ENCODE measurements at regions not wholly inside any gene's neighbourhood (a gene's known extent, or its start where the extent isn't known, plus 50 kb on each side); places are given as distances from the start of the nearest gene placed in this dataset.

DNA sequence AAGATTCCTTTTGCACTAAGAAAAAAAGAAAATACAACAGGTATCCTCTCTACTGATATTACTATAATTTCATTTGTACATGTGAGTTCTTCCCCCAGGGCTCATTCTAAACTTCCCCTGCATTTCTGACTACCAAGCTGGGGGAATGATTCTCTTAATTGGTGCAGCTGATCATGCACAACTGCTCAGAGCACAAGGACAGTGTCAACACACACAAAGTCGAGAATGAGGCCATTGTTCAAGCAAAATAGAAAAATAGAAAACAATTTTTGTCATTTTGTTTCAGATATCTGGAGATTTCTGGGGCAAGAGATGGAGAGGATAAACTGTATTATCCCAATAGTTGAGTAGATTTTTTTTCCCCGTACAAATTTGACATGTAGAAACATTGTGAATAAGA lies 236.3 kb downstream of the HAO1 start:
- no peaks in the 10 kb centered on the region for H3K79me2 ChIP-seq (ENCODE audit: insufficient read depth, low read length)
- CTCF ChIA-PET (ENCODE audit: low intra/inter-chr PET ratio, low total read pairs), result no interaction called here
- FAIRE-seq (no peak), DNase-seq (ENCODE audit: low spot score) (no peak), ATAC-seq (no peak)
- no peak overlapping the region for H3K4me3 ChIP-seq (replicated peaks in 1 of 3; ENCODE audit: insufficient read depth in 1 of 3, low read depth in 2 of 3, low read length in 3 of 3)
- intact Hi-C loops (cut with micrococcal nuclease; ENCODE audit: unreplicated experiment) (no loop called here), in situ Hi-C loops (cut with HindIII; ENCODE audit: extremely low pct_ligation_motif_present, low pct_unique_long_range_greater_than_20kb) (no loop called here)
- no peak overlapping the region for H3K27ac ChIP-seq (ENCODE audit: extremely low read length, insufficient read depth, low read length)
- H2AFZ ChIP-seq (ENCODE audit: low read length), result no peak overlapping the region
- no peaks in the 10 kb centered on the region for H3K36me3 ChIP-seq (replicated peaks in 1 of 2; ENCODE audit: control insufficient read depth in 1 of 2, insufficient read depth in 2 of 2, low read length in 2 of 2)
- no peak for TF ChIP-seq ZNF367 (CRISPR knock-in tag; IDR thresholded peaks at IDR 0.05; ENCODE audit: borderline replicate concordance)
- TF ChIP-seq, protein P1, sequence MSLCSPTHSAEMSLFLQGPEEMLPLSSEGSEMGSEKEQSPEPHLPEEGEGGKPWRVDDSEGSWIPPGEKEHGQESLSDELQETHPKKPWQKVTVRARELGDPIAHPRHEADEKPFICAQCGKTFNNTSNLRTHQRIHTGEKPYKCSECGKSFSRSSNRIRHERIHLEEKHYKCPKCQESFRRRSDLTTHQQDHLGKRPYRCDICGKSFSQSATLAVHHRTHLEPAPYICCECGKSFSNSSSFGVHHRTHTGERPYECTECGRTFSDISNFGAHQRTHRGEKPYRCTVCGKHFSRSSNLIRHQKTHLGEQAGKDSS (CRISPR knock-in tag; IDR thresholded peaks at IDR 0.05; ENCODE audit: borderline replicate concordance, low read depth), result no peak
- TF ChIP-seq EHMT2 (IDR thresholded peaks at IDR 0.05; ENCODE audit: borderline replicate concordance, low read depth, low read length), result no peak
- H3K9ac ChIP-seq (ENCODE audit: insufficient read depth, low read depth, low read length), result no peak overlapping the region
- POLR2A ChIA-PET, result no interaction called here
- no peaks in the 10 kb centered on the region for H3K9me3 ChIP-seq (ENCODE audit: low read length)
- no peaks in the 10 kb centered on the region for H3K27me3 ChIP-seq (ENCODE audit: control insufficient read depth in 1 of 2, insufficient read depth in 2 of 2, low read length in 2 of 2)
- H3K4me1 ChIP-seq (ENCODE audit: insufficient read depth, low read length), result no peaks in the 10 kb centered on the region
- WGBS (ENCODE audit: low lambda C conversion rate), result under 1% methylated on average over 2 of the region's 2 CpGs
- no peak overlapping the region for H3K4me2 ChIP-seq (ENCODE audit: low read depth, low read length)
- BruUV-seq (replicated peaks), result no TSS peak
- no peaks in the 10 kb centered on the region for H4K20me1 ChIP-seq (ENCODE audit: insufficient read depth, low read length)

DNA sequence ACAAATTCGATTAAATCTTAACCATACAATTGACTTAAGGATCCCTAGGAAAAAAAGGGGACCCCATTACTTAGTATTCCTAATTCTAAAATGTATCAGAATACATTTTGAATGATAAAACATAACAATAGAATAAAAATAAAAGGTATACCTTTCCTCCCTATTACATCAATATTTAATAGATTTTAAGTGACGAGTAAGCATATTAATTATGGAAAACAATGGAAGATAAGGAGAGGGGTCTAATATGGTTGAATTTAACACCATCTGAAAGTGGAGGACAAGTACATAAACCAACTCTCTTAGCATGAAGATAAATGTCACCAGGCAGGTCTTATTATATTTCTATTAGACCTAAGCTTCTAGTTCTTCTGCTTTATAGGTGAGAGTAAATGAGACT lies 232.1 kb downstream of the HAO1 start:
- intact Hi-C loops (cut with micrococcal nuclease; ENCODE audit: unreplicated experiment), result no loop called here
- CTCF ChIA-PET (ENCODE audit: low intra/inter-chr PET ratio, low total read pairs), result no interaction called here
- in situ Hi-C loops (cut with HindIII; ENCODE audit: extremely low pct_ligation_motif_present, low pct_unique_long_range_greater_than_20kb), result no loop called here
- Histone ChIP-seq H3K9ac (ENCODE audit: insufficient read depth, low read depth, low read length) (no peak overlapping the region), H3K4me1 (ENCODE audit: insufficient read depth, low read length) (no peaks in the 10 kb centered on the region), H3K4me3 (replicated peaks in 1 of 3; ENCODE audit: insufficient read depth in 1 of 3, low read depth in 2 of 3, low read length in 3 of 3) (no peak overlapping the region), H3K4me2 (ENCODE audit: low read depth, low read length) (no peak overlapping the region), H3K36me3 (replicated peaks in 1 of 2; ENCODE audit: control insufficient read depth in 1 of 2, insufficient read depth in 2 of 2, low read length in 2 of 2) (no peaks in the 10 kb centered on the region), H4K20me1 (ENCODE audit: insufficient read depth, low read length) (no peaks in the 10 kb centered on the region), H3K27me3 (ENCODE audit: control insufficient read depth in 1 of 2, insufficient read depth in 2 of 2, low read length in 2 of 2) (no peaks in the 10 kb centered on the region), H3K27ac (ENCODE audit: extremely low read length, insufficient read depth, low read length) (no peak overlapping the region), H3K9me3 (ENCODE audit: low read length) (no peaks in the 10 kb centered on the region), H2AFZ (ENCODE audit: low read length) (no peak overlapping the region), H3K79me2 (ENCODE audit: insufficient read depth, low read length) (no peaks in the 10 kb centered on the region)
- FAIRE-seq (no peak), ATAC-seq (no peak), DNase-seq (ENCODE audit: low spot score) (no peak)
- POLR2A ChIA-PET, result no interaction called here
- no TSS peak for BruUV-seq (replicated peaks)
- no peak for TF ChIP-seq DMAP1 (CRISPR knock-in tag; IDR thresholded peaks at IDR 0.05)
- TF ChIP-seq MAFF (IDR thresholded peaks at IDR 0.05; ENCODE audit: low read depth, low read length), result peak; percentile 71; the same call in 1 of the 2 replicates
- peak; percentile 66 to 87 for TF ChIP-seq MAFK (conservative IDR thresholded peaks at IDR 0.05 in 1 of 2, IDR thresholded peaks at IDR 0.05 in 1 of 2; ENCODE audit: low read length in 2 of 2)
- WGBS (ENCODE audit: low lambda C conversion rate), result 8% methylated on average over 2 of the region's 2 CpGs
